Activated CD8-positive, alpha-beta memory T cell treated with anti-CD3 and anti-CD28 coated beads for 36 hours (primary cell): ENCODE measurements at regions not wholly inside any gene's neighbourhood (a gene's known extent, or its start where the extent isn't known, plus 50 kb on each side); places are given as distances from the start of the nearest gene placed in this dataset.
"Not testable (repeated sequence)": the region's sequence is repeated elsewhere in the genome, so short reads cannot be mapped to it uniquely, and the experiment has no call there.

Experiments
- CTCF ChIA-PET: fragments of 350-600 bp; sonication (Branson Sonifier 250); formaldehyde crosslinking; loops from one replicate; lab custom pipeline; 2021; ENCODE audit warnings: antibody characterized with exemption; lab: Charles Lee
- POLR2A ChIA-PET: fragments of 350-600 bp; sonication (Branson Sonifier 250); formaldehyde crosslinking; loops from one replicate; lab custom pipeline; 2021; ENCODE audit warnings: antibody characterized with exemption; lab: Charles Lee

- CTCF ChIA-PET: interaction anchor here (2.2 kb wide), 1 partner anchor 98 kb away, joined by 18 read pairs; the partner anchor contains the start of gene DLX3
- POLR2A ChIA-PET: no interaction called here
Measured at GRCh38 chr17:49898366-49899190, 50.7 kb upstream of the TAC4 start.

GRCh38 chr17:49899191-49899485, 51.3 kb upstream of the TAC4 start:
- ChIA-PET CTCF (interaction anchor here (2.2 kb wide), 1 partner anchor 97 kb away, joined by 18 read pairs; the partner anchor contains the start of gene DLX3), POLR2A (no interaction called here)

GRCh38 chr17:49899588-49899987, 51.7 kb upstream of the TAC4 start:
- ChIA-PET POLR2A (no interaction called here), CTCF (interaction anchor here (2.2 kb wide), 1 partner anchor 97 kb away, joined by 18 read pairs; the partner anchor contains the start of gene DLX3)

GRCh38 chr17:49900801-49901200, 52.9 kb upstream of the TAC4 start:
- POLR2A ChIA-PET: not testable (repeated sequence)
- CTCF ChIA-PET: interaction anchor here (1.5 kb wide), 1 partner anchor 96 kb away, joined by 9 read pairs; no protein-coding TSS in a partner anchor

- POLR2A ChIA-PET: no interaction called here
- CTCF ChIA-PET: interaction anchor here (1.0 to 1.5 kb wide), 4 partner anchors 21 to 95 kb away, joined by 3 to 9 read pairs (median 4); no protein-coding TSS in a partner anchor
Measured at GRCh38 chr17:49901460-49902331, 53.8 kb upstream of the TAC4 start.

- CTCF ChIA-PET: no interaction called here
- POLR2A ChIA-PET: no interaction called here
Measured at GRCh38 chr17:49903523-49903922, 55.7 kb upstream of the TAC4 start.

GRCh38 chr17:49904893-49905292, 57.0 kb upstream of the TAC4 start:
- POLR2A ChIA-PET: no interaction called here
- CTCF ChIA-PET: interaction anchor here (0.8 kb wide), 1 partner anchor 91 kb away, joined by 3 read pairs; no protein-coding TSS in a partner anchor

- CTCF ChIA-PET: interaction anchor here (0.6 kb wide), 1 partner anchor 18 kb away, joined by 5 read pairs; no protein-coding TSS in a partner anchor
- POLR2A ChIA-PET: no interaction called here
Measured at GRCh38 chr17:49906531-49907136, 58.8 kb upstream of the TAC4 start.

GRCh38 chr17:49907279-49907678, 59.4 kb upstream of the TAC4 start:
- CTCF ChIA-PET: no interaction called here
- POLR2A ChIA-PET: no interaction called here

- POLR2A ChIA-PET: interaction anchor here (0.6 kb wide), 1 partner anchor 32 kb away, joined by 11 read pairs; no protein-coding TSS in a partner anchor
- CTCF ChIA-PET: interaction anchor here (1.1 to 3.1 kb wide), 3 partner anchors 43 to 352 kb away, joined by 3 to 25 read pairs (median 3); partner anchors contain the start of gene DLX3
Measured at GRCh38 chr17:49908782-49909714, 59.9 kb upstream of the DLX4 start.

GRCh38 chr17:49910094-49910857, 58.7 kb upstream of the DLX4 start:
- ChIA-PET CTCF (interaction anchor here (1.5 to 3.1 kb wide), 2 partner anchors 20 to 87 kb away, joined by 3 to 25 read pairs; partner anchors contain the start of gene DLX3), POLR2A (no interaction called here)

- CTCF ChIA-PET: interaction anchor here (1.5 to 3.1 kb wide), 2 partner anchors 20 to 86 kb away, joined by 3 to 25 read pairs; partner anchors contain the start of gene DLX3
- POLR2A ChIA-PET: no interaction called here
Measured at GRCh38 chr17:49910858-49911204, 58.2 kb upstream of the DLX4 start.

- CTCF ChIA-PET: interaction anchor here (1.5 kb wide), 1 partner anchor 19 kb away, joined by 3 read pairs; no protein-coding TSS in a partner anchor
- POLR2A ChIA-PET: no interaction called here
Measured at GRCh38 chr17:49911719-49912118, 57.3 kb upstream of the DLX4 start.

- ChIA-PET CTCF (no interaction called here), POLR2A (no interaction called here)
Measured at GRCh38 chr17:49913226-49914095, 55.5 kb upstream of the DLX4 start.

- CTCF ChIA-PET: no interaction called here
- POLR2A ChIA-PET: no interaction called here
Measured at GRCh38 chr17:49914096-49914490, 54.9 kb upstream of the DLX4 start.

GRCh38 chr17:49914664-49915063, 54.3 kb upstream of the DLX4 start:
- ChIA-PET POLR2A (no interaction called here), CTCF (interaction anchor here (0.8 kb wide), 1 partner anchor 84 kb away, joined by 3 read pairs; no protein-coding TSS in a partner anchor)
